ENCODE measurements at regions not wholly inside any gene's neighbourhood (a gene's known extent, or its start where the extent isn't known, plus 50 kb on each side); places are given as distances from the start of the nearest gene placed in this dataset.

GRCh38 chr1:226497991-226498639 lies 50.4 kb upstream of the STUM start:
- TF ChIP-seq SPI1 (IDR thresholded peaks at IDR 0.05; ENCODE audit: borderline replicate concordance, low read depth) = no peak
- TF ChIP-seq GABPA (IDR thresholded peaks at IDR 0.05; ENCODE audit: low read depth) = no peak
- no peak for TF ChIP-seq REST (IDR thresholded peaks at IDR 0.05; ENCODE audit: insufficient replicate concordance, low read depth)
- TF ChIP-seq CTCF (IDR thresholded peaks at IDR 0.05; ENCODE audit: insufficient read depth, low read length) = no peak
- no peak for TF ChIP-seq POLR2AphosphoS5 (IDR thresholded peaks at IDR 0.05; ENCODE audit: low read depth)
- Histone ChIP-seq H3K27me3 (ENCODE audit: insufficient read depth, poor library complexity, severe bottlenecking) (peaks cover 3% of the 10 kb centered on the region), H3K27ac (replicated peaks) (no peak overlapping the region), H3K4me3 (replicated peaks; ENCODE audit: insufficient read depth, low read length) (no peak overlapping the region)
- no peak for DNase-seq (ENCODE audit: low read depth in 1 of 2, low spot score in 1 of 2)

GRCh38 chr1:226498640-226499008 lies 49.9 kb upstream of the STUM start:
- Histone ChIP-seq H3K27ac (replicated peaks) (no peak overlapping the region), H3K4me3 (replicated peaks; ENCODE audit: insufficient read depth, low read length) (no peak overlapping the region), H3K27me3 (ENCODE audit: insufficient read depth, poor library complexity, severe bottlenecking) (peaks cover 3% of the 10 kb centered on the region)
- TF ChIP-seq GABPA (IDR thresholded peaks at IDR 0.05; ENCODE audit: low read depth) (no peak), POLR2AphosphoS5 (IDR thresholded peaks at IDR 0.05; ENCODE audit: low read depth) (no peak), SPI1 (IDR thresholded peaks at IDR 0.05; ENCODE audit: borderline replicate concordance, low read depth) (no peak), REST (IDR thresholded peaks at IDR 0.05; ENCODE audit: insufficient replicate concordance, low read depth) (no peak), CTCF (IDR thresholded peaks at IDR 0.05; ENCODE audit: insufficient read depth, low read length) (no peak)
- DNase-seq (ENCODE audit: low read depth in 1 of 2, low spot score in 1 of 2) = no peak

Measured in HL-60 (cell line).